ENCODE measurements at regions not wholly inside any gene's neighbourhood (a gene's known extent, or its start where the extent isn't known, plus 50 kb on each side); places are given as distances from the start of the nearest gene placed in this dataset.

- no peak for TF ChIP-seq EZH2phosphoT487 (IDR thresholded peaks at IDR 0.05; ENCODE audit: low read length)
- no peak for TF ChIP-seq CTCF (IDR thresholded peaks at IDR 0.05; ENCODE audit: low read length)
- no peak overlapping the region for H2AFZ ChIP-seq (ENCODE audit: low read length)
These were observed 190.0 kb upstream of the CACNA2D1 start for GRCh38 chr7:82633592-82633991.

GRCh38 chr7:82631998-82632397 is 188.4 kb upstream of the CACNA2D1 start:
- no peaks in the 10 kb centered on the region for H3F3A ChIP-seq (ENCODE audit: insufficient read depth, low read length)
- H3K27ac ChIP-seq (ENCODE audit: low read length), result no peak overlapping the region
- no peak overlapping the region for H3K4me2 ChIP-seq (ENCODE audit: low read depth, low read length)
- H3K9me3 ChIP-seq (replicated peaks; ENCODE audit: insufficient read depth, low read length), result no peaks in the 10 kb centered on the region; the same call in 1 of the 2 replicates
- no peak overlapping the region for H3K9ac ChIP-seq (ENCODE audit: low read length)
- DNase-seq, result no peak
- H4K20me1 ChIP-seq (ENCODE audit: insufficient read depth, low read length), result no peaks in the 10 kb centered on the region
- H3K4me1 ChIP-seq (ENCODE audit: low read length), result no peaks in the 10 kb centered on the region
- no peaks in the 10 kb centered on the region for H3K27me3 ChIP-seq (replicated peaks; ENCODE audit: insufficient read depth, low read length)
- TF ChIP-seq EZH2phosphoT487 (IDR thresholded peaks at IDR 0.05; ENCODE audit: low read length) (no peak), CTCF (IDR thresholded peaks at IDR 0.05; ENCODE audit: low read length) (no peak), EZH2 (optimal IDR thresholded peaks at IDR 0.05; ENCODE audit: low read depth, low read length) (no peak)
- no peak overlapping the region for H2AFZ ChIP-seq (ENCODE audit: low read length)
- no peaks in the 10 kb centered on the region for H3K9me2 ChIP-seq (replicated peaks; ENCODE audit: insufficient read depth, low read length)
- H3K79me2 ChIP-seq (ENCODE audit: low read length), result no peaks in the 10 kb centered on the region
- H3K4me3 ChIP-seq (ENCODE audit: low read length), result no peak overlapping the region
- H3K36me3 ChIP-seq (replicated peaks; ENCODE audit: insufficient read depth, low read length), result no peaks in the 10 kb centered on the region

More at GRCh38 chr7:82633592-82633991, 190.0 kb upstream of the CACNA2D1 start:
- Histone ChIP-seq H3K4me1 (ENCODE audit: low read length) (no peaks in the 10 kb centered on the region), H3F3A (ENCODE audit: insufficient read depth, low read length) (no peaks in the 10 kb centered on the region), H3K27me3 (replicated peaks; ENCODE audit: insufficient read depth, low read length) (no peaks in the 10 kb centered on the region), H3K9me2 (replicated peaks; ENCODE audit: insufficient read depth, low read length) (no peaks in the 10 kb centered on the region), H3K79me2 (ENCODE audit: low read length) (no peaks in the 10 kb centered on the region), H3K27ac (ENCODE audit: low read length) (no peak overlapping the region), H3K4me3 (ENCODE audit: low read length) (no peak overlapping the region), H3K4me2 (ENCODE audit: low read depth, low read length) (no peak overlapping the region), H4K20me1 (ENCODE audit: insufficient read depth, low read length) (no peaks in the 10 kb centered on the region), H3K36me3 (replicated peaks; ENCODE audit: insufficient read depth, low read length) (no peaks in the 10 kb centered on the region), H3K9me3 (replicated peaks; ENCODE audit: insufficient read depth, low read length) (no peaks in the 10 kb centered on the region; the same call in 1 of the 2 replicates), H3K9ac (ENCODE audit: low read length) (no peak overlapping the region)
- DNase-seq, result no peak

- Histone ChIP-seq H3K27ac (ENCODE audit: low read length) (no peak overlapping the region), H3K9ac (ENCODE audit: low read length) (no peak overlapping the region), H3K36me3 (replicated peaks; ENCODE audit: insufficient read depth, low read length) (no peaks in the 10 kb centered on the region), H3K27me3 (replicated peaks; ENCODE audit: insufficient read depth, low read length) (no peaks in the 10 kb centered on the region), H3K79me2 (ENCODE audit: low read length) (no peaks in the 10 kb centered on the region), H2AFZ (ENCODE audit: low read length) (no peak overlapping the region), H3K4me3 (ENCODE audit: low read length) (no peak overlapping the region), H3K4me1 (ENCODE audit: low read length) (no peaks in the 10 kb centered on the region), H4K20me1 (ENCODE audit: insufficient read depth, low read length) (no peaks in the 10 kb centered on the region), H3K4me2 (ENCODE audit: low read depth, low read length) (no peak overlapping the region), H3K9me2 (replicated peaks; ENCODE audit: insufficient read depth, low read length) (no peaks in the 10 kb centered on the region), H3F3A (ENCODE audit: insufficient read depth, low read length) (no peaks in the 10 kb centered on the region), H3K9me3 (replicated peaks; ENCODE audit: insufficient read depth, low read length) (no peaks in the 10 kb centered on the region; the same call in 1 of the 2 replicates)
- no peak for DNase-seq
- TF ChIP-seq EZH2phosphoT487 (IDR thresholded peaks at IDR 0.05; ENCODE audit: low read length) (no peak), EZH2 (optimal IDR thresholded peaks at IDR 0.05; ENCODE audit: low read depth, low read length) (no peak), CTCF (IDR thresholded peaks at IDR 0.05; ENCODE audit: low read length) (no peak)
These were observed 186.0 kb upstream of the CACNA2D1 start for GRCh38 chr7:82629583-82629982.

Measured in MM.1S (cell line).